ENCODE measurements at regions not wholly inside any gene's neighbourhood (a gene's known extent, or its start where the extent isn't known, plus 50 kb on each side); places are given as distances from the start of the nearest gene placed in this dataset.

DNA sequence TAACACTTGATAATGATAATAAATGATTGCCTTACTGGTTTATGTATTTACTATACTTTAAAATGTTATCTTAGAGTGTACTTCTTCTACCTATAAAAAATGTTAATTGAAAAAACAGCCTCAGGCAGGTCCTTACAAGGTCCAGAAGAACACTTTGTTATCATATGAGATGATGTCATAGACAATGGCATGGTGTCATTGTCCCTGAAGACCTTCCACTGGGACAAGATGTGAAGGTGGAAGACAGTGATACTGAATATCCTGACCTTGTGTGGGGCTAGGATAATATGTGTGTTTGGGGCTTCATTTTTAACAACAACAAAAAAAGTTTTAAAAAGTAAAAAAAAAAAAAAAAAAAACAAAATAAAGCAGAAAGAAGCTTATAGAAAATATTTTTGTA, 342.2 kb upstream of the KYNU start:
- TF ChIP-seq, protein P1, sequence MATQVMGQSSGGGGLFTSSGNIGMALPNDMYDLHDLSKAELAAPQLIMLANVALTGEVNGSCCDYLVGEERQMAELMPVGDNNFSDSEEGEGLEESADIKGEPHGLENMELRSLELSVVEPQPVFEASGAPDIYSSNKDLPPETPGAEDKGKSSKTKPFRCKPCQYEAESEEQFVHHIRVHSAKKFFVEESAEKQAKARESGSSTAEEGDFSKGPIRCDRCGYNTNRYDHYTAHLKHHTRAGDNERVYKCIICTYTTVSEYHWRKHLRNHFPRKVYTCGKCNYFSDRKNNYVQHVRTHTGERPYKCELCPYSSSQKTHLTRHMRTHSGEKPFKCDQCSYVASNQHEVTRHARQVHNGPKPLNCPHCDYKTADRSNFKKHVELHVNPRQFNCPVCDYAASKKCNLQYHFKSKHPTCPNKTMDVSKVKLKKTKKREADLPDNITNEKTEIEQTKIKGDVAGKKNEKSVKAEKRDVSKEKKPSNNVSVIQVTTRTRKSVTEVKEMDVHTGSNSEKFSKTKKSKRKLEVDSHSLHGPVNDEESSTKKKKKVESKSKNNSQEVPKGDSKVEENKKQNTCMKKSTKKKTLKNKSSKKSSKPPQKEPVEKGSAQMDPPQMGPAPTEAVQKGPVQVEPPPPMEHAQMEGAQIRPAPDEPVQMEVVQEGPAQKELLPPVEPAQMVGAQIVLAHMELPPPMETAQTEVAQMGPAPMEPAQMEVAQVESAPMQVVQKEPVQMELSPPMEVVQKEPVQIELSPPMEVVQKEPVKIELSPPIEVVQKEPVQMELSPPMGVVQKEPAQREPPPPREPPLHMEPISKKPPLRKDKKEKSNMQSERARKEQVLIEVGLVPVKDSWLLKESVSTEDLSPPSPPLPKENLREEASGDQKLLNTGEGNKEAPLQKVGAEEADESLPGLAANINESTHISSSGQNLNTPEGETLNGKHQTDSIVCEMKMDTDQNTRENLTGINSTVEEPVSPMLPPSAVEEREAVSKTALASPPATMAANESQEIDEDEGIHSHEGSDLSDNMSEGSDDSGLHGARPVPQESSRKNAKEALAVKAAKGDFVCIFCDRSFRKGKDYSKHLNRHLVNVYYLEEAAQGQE (IDR thresholded peaks at IDR 0.05; ENCODE audit: insufficient read depth in 1 of 2, low read depth in 2 of 2, low read length in 2 of 2), result no peak
- TF ChIP-seq POLR2AphosphoS5 (IDR thresholded peaks at IDR 0.05; ENCODE audit: low read depth, low read length), result no peak
- TF ChIP-seq SIN3A (IDR thresholded peaks at IDR 0.05; ENCODE audit: borderline replicate concordance, insufficient read depth, low read length), result no peak
